Astrocyte of the spinal cord (primary cell): ENCODE measurements at regions not wholly inside any gene's neighbourhood (a gene's known extent, or its start where the extent isn't known, plus 50 kb on each side); places are given as distances from the start of the nearest gene placed in this dataset.
"Not testable (repeated sequence)": the region's sequence is repeated elsewhere in the genome, so short reads cannot be mapped to it uniquely, and the experiment has no call there.

Experiments used
- DNase-seq: peaks from one replicate; pipeline ENCODE4 v3.0.0; 2011; ENCODE audit warnings: low read depth, low spot score
- H3K4me3 ChIP-seq: 2 replicates; pipeline ENCODE4 v1.5.1; 2011; ENCODE audit warnings: low read depth, mild to moderate bottlenecking, low read length, moderate library complexity
- in situ Hi-C: cut with HindIII; loops from 2 replicates; pipeline ENCODE4 v1.10.0; 2017; ENCODE audit warnings: low sequenced_read_pairs
- TF ChIP-seq, protein P1 (sequence below): IDR thresholded peaks from 2 replicates; pipeline ENCODE4 v1.5.1; 2012; ENCODE audit warnings: low read depth, mild to moderate bottlenecking, low read length, inconsistent platforms

DNA sequence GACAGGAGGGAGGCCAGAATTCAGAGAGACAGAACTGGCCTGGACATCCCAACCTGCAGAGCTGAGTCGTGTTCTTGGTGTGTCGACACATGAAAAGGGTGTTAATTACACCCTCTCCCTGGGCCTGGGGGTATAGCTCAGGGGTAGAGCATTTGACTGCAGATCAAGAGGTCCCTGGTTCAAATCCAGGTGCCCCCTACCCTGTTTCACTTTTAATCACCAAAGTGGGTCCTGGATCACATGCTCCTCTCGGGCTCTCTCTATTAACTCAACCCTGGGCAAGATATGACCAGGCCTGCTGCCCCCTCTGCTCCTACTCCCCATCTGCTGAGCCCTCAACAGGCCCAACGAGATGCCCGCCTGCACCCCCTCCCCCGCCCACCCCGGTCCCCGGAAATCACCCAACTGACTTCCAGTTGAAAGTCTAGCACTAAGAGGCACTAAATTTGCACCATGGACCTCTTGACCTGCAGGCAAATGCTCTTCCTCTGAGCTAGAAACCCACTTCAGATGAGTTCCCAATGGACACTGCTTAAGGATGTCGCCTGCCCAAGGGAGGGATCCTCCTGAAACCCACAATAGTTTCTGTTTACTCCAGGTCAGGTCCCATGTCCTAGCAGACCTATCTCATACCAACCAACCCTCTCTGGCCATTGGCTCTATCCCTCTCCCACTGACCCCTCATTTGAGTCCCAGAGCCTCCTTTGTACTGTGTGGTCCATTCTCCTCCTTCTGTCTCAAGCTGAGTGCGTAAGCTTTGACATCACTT, 137.6 kb downstream of the ZNF467 start:
- TF ChIP-seq, protein P1, sequence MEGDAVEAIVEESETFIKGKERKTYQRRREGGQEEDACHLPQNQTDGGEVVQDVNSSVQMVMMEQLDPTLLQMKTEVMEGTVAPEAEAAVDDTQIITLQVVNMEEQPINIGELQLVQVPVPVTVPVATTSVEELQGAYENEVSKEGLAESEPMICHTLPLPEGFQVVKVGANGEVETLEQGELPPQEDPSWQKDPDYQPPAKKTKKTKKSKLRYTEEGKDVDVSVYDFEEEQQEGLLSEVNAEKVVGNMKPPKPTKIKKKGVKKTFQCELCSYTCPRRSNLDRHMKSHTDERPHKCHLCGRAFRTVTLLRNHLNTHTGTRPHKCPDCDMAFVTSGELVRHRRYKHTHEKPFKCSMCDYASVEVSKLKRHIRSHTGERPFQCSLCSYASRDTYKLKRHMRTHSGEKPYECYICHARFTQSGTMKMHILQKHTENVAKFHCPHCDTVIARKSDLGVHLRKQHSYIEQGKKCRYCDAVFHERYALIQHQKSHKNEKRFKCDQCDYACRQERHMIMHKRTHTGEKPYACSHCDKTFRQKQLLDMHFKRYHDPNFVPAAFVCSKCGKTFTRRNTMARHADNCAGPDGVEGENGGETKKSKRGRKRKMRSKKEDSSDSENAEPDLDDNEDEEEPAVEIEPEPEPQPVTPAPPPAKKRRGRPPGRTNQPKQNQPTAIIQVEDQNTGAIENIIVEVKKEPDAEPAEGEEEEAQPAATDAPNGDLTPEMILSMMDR = no peak
- DNase-seq = no peak
- no peak overlapping the region for H3K4me3 ChIP-seq
- in situ Hi-C loops = no loop called here

DNA sequence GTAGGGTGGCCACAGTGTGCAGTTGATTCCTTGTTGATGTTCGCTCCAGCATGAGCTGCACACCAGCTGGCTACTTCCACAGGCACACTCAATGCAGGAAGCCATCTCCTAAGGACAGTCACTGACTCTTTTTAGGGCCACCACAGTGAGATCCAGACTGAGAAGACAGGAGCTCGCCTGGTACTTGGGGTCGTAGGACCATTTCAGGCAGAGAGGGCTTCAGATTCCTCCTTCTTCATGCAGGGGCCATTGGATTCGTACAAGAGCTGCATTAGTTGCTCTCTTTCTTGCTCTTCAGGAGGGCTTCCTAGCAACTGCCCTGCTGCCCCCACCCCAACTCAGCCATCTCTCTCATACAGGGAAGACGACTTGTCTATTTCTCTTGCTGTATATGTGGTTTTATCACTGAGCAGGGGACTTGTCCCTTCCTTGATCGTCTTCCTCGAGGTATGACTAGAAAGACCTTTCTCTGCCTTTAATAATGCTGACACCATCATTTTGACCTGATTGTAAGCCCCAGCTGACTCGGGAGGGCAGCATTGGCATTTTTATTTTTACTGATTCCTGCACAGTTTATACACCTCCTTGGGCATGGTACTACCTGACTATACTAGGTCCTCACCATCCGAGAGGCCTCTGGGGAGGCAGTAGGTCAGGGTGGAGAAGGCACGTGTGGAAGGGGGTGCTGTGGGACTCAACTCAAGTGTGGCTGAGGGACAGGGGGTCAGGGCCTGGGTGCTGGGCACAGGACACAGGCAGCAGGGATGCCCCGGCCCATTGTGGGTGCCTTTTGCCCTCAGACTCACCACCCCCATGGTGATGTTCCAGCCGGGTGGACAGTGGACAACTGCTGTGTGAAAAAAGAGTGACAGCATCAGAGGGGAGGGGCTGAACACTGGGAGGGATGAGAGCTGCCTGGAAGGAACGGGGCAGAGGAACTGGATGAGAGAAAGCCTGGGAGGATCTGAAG, 136.7 kb upstream of the ZNF746 start:
- H3K4me3 ChIP-seq = no peak overlapping the region
- TF ChIP-seq, protein P1 = no peak
- no peak for DNase-seq
- in situ Hi-C loops = no loop called here

DNA sequence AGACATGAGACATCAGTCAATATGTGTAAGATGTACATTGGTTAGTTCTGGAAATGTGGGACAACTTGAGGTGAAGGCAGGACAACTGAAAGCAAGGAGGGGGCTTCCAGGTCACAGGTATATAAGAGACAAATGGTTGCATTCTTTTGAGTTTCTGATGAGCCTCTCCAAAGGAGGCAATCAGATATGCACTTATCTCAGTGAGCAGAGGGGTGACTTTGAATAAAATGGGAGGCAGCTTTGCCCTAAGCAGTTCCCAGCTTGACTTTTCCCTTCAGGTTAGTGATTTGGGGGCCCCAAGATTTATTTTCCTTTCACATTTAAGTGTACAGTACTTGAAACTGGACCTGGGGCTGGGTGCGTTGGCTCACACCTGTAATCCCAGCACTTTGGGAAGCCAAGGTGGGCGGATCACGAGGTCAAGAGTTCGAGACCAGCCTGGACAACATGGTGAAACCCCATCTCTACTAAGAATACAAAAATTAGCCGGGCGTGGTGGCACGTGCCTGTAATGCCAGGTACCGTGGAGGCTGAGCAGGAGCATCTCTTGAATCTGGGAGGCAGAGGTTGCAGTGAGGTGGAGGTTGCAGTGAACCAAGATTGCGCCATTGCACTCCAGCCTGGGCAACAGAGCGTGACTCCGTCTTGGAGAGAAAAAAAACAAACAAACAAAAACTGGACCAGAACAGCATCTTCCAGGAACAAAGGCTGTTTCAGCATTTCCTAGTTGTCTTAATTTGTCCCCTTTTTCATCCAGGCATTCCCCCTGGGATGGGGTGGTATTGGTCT, 130.9 kb upstream of the ZNF746 start:
- in situ Hi-C loops, H3K4me3 ChIP-seq, DNase-seq: not testable (repeated sequence)

DNA sequence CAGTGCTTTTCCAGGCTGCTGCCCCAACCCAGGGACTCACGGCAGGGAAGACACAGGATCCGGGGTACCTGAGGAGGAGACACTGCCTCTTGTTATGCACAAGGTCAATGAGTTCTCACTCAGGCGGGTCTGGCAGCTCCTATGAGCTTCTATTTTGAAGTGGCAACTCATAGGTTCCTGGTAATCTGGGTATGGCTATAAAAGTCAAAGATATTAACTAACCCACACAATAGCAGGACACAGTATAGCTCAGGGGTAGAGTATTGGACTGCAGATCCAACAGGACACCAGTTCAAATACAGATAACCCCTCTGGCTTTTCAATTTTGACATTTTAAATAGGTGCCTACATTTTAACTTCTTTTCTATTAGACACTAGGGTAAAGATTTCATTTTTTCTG, 130.3 kb upstream of the ZNF746 start:
- H3K4me3 ChIP-seq = no peak overlapping the region
- in situ Hi-C loops = no loop called here
- DNase-seq = no peak
- TF ChIP-seq, protein P1 = no peak

DNA sequence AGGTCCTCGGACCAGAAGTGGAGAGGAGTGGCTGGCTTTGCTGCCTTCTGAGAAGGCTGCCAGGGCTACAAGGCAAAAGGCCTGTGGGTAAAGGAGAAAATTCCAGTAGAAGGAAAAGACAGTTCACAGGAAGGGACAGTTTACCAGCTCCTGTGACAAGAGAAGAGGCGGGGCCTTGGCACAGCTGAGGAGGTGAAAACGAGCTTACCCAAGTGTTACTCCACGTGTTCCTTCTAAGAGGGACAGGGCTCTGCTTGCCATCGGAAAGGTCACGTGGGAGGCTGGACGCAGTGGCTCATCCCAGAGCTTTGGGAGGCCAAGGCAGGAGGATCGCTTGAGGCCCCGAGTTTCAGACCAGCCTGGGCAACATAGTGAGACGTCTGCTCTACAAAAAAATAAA, 129.4 kb upstream of the ZNF746 start:
- TF ChIP-seq, protein P1 = no peak
- in situ Hi-C loops = no loop called here
- DNase-seq = no peak
- no peak overlapping the region for H3K4me3 ChIP-seq

DNA sequence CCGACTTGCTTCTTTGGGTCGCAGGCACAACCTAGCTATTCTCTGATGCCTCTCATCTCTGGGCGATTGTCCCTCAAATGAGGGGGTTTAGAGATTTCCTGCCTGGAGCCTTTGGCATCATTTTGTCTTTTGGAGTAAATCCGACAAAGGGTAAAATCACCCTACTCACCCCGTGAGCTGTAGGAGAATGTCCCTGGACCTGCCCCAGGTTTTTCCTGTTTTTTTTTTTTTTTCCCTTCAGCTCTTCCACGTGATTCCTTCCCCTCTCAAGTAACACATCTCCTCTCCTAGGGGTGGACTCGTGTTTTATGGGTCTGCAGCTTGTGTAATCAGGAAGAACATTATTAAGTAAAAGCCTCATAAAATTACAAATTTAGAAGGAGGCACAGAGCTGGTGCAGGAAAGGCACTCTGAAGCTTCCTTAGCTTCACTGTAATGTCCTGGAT, 128.4 kb upstream of the ZNF746 start:
- DNase-seq = no peak
- no peak overlapping the region for H3K4me3 ChIP-seq
- in situ Hi-C loops = no loop called here
- TF ChIP-seq, protein P1 = no peak
